ENCODE measurements at regions not wholly inside any gene's neighbourhood (a gene's known extent, or its start where the extent isn't known, plus 50 kb on each side); places are given as distances from the start of the nearest gene placed in this dataset.

DNA sequence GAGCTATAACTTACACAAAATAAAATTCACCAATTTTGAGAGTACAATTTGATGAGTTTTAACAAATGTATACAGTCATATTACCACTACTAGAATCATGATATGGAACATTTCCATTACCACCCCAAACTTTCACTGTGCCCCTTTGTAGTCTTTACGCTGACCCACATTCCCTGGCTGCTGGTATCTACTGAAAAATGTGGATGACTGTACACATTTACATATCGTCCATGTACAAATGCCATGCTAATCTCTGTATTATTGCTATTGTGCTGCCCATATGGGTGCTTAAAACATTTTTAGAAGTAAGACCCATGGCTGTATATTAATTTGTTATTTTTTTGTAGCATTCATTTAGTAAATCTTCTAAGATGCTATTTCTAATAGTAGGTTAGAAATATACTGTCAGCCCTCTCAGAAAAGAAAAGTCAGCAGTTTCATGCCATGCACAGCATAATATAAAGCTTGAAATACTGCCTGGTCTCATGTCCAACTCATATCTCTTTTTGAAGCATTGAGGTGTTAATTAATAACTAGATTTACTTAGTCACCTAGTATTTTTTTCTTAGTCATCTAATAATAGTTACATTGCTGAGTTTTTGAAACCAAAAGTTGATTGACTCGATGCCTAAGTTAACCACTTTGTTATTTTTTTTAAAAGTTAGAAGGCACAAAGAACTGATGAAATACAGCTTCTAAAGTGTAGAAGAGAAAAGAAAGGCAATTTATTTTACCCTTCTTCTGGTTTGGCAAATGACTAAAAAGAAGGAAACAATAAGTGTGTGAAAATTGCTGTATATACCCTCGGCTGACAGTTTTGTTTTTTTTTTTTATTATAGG lies 188.3 kb upstream of the MEF2C start:
- WGBS, 2 donors: 77 to 83% methylated on average over 4 of the region's 4 CpGs
- TF ChIP-seq POLR2A (IDR thresholded peaks at IDR 0.05): no peak
- TF ChIP-seq, protein P1, sequence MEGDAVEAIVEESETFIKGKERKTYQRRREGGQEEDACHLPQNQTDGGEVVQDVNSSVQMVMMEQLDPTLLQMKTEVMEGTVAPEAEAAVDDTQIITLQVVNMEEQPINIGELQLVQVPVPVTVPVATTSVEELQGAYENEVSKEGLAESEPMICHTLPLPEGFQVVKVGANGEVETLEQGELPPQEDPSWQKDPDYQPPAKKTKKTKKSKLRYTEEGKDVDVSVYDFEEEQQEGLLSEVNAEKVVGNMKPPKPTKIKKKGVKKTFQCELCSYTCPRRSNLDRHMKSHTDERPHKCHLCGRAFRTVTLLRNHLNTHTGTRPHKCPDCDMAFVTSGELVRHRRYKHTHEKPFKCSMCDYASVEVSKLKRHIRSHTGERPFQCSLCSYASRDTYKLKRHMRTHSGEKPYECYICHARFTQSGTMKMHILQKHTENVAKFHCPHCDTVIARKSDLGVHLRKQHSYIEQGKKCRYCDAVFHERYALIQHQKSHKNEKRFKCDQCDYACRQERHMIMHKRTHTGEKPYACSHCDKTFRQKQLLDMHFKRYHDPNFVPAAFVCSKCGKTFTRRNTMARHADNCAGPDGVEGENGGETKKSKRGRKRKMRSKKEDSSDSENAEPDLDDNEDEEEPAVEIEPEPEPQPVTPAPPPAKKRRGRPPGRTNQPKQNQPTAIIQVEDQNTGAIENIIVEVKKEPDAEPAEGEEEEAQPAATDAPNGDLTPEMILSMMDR (IDR thresholded peaks at IDR 0.05): no peak

DNA sequence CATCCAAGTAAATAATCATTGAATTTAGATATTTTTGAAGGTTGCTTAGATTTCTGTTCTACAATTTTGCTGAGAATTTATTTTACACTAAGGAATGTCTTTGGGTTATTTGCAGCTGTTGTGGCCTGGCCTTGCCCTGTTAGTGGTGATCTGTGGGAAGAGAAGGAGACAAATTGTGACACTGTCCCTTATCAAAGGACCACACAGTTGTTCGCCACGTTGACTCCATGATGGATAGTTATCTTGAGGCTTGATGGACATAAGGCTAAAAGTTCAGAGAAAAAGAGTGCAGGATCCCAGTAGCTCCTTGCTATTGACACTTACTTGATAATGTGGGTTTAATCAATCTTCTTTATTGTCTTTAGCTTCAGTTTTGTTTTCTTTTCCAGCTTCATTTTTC lies 186.6 kb upstream of the MEF2C start:
- no peak overlapping the region for H3K4me3 ChIP-seq (ENCODE audit: low read depth, poor library complexity, severe bottlenecking)
- intact Hi-C loops (cut with DNase I; ENCODE audit: low total_unique reads): no loop called here
- TF ChIP-seq, protein P1 (IDR thresholded peaks at IDR 0.05): no peak
- TF ChIP-seq POLR2A (IDR thresholded peaks at IDR 0.05): no peak
- DNase-seq (ENCODE audit: low spot score in 2 of 2): no peak
- 76 to 85% methylated on average over 2 of the region's 2 CpGs for WGBS, 2 donors

More for the DNA sequence above, 188.3 kb upstream of the MEF2C start:
- DNase-seq (ENCODE audit: low spot score in 2 of 2): no peak
- intact Hi-C loops (cut with DNase I; ENCODE audit: low total_unique reads): no loop called here
- no peak overlapping the region for H3K4me3 ChIP-seq (ENCODE audit: low read depth, poor library complexity, severe bottlenecking)

DNA sequence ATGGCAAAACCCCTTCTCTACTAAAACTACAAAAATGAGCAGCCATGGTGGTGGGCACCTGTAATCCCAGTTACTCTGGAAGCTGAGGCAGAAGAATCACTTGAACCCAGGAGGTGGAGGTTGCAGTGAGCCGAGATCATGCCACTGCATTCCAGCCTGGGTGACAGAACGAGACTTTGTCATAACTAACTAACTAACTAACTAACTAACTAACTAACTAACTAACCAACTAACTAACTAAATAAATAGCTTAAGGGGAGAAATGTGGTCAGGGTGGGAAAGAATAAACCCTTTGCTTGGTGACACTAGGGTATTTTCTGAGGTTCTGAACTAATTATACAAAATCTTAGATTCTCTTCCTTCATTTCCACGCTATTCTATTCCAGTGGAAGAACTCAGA lies 184.4 kb upstream of the MEF2C start:
- no peak overlapping the region for H3K4me3 ChIP-seq (ENCODE audit: low read depth, poor library complexity, severe bottlenecking)
- no peak for TF ChIP-seq POLR2A (IDR thresholded peaks at IDR 0.05)
- TF ChIP-seq, protein P1 (IDR thresholded peaks at IDR 0.05): no peak
- intact Hi-C loops (cut with DNase I; ENCODE audit: low total_unique reads): no loop called here
- DNase-seq (ENCODE audit: low spot score in 2 of 2): no peak
- 96 to 98% methylated on average over 3 of the region's 3 CpGs for WGBS, 2 donors

DNA sequence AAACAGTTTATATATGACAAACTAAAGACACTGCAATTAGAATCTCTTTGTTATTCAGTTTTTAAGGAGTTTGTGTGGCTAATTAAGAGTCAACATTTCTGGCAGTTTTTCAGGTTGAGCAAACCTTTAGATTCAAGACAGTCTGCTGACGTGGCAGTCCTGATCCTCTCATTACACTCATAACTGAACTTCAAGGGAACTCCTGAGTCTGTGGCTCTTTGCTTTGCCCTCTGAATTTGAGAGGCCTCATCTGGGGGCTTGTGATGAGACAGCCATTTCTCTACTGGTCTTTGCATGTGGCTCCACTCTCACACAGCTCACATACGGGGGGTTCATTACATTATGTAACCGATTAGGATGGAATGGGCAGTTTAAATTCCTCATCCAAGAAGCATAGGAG lies 182.9 kb upstream of the MEF2C start:
- TF ChIP-seq, protein P1 (IDR thresholded peaks at IDR 0.05): no peak
- TF ChIP-seq POLR2A (IDR thresholded peaks at IDR 0.05): no peak
- no peak overlapping the region for H3K4me3 ChIP-seq (ENCODE audit: low read depth, poor library complexity, severe bottlenecking)
- intact Hi-C loops (cut with DNase I; ENCODE audit: low total_unique reads): no loop called here
- DNase-seq (ENCODE audit: low spot score in 2 of 2): no peak
- WGBS, 2 donors: 82 to 92% methylated on average over 3 of the region's 3 CpGs

DNA sequence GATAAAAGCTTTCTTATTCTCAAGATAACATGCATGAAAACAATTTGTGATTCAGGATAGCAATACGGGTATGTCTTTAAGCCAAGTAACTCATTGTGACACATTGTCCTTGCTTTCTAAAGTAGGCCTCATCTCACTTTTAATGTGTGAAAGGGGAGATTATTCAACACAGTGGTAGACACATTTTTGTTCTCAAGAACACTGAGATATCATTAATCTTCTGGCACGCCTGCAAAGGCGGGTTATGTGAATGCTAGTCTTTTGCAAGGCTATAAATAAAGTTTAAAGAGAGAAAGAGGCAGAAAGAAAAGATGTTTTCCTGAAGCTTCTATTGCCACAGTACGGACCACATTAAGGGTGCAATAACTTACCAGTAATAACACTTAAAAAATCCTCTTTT lies 181.8 kb upstream of the MEF2C start:
- 75 to 77% methylated on average over 4 of the region's 4 CpGs for WGBS, 2 donors
- intact Hi-C loops (cut with DNase I; ENCODE audit: low total_unique reads): no loop called here
- TF ChIP-seq, protein P1 (IDR thresholded peaks at IDR 0.05): no peak
- no peak for TF ChIP-seq POLR2A (IDR thresholded peaks at IDR 0.05)
- no peak overlapping the region for H3K4me3 ChIP-seq (ENCODE audit: low read depth, poor library complexity, severe bottlenecking)
- DNase-seq (ENCODE audit: low spot score in 2 of 2): no peak

DNA sequence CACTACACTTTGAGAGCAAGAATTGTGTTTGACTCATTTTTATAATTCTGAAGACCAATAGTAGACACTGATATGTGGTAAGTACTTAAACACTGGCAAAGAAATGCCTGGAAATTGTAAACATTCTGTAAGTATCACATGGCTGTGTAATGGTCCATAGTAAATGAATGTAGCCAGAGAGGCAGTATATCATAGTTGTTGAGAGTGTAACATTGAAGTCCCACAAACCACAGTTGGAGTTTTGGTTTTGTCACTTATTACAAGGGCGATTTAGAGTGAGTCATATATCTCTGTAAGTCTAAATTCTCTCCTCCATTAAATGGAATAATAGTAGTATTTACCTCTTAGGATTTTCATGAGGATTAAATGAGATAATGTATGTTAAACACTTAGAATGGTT lies 181.1 kb upstream of the MEF2C start:
- H3K4me3 ChIP-seq (ENCODE audit: low read depth, poor library complexity, severe bottlenecking): no peak overlapping the region
- 85 to 88% methylated on average over 1 of the region's 1 CpG for WGBS, 2 donors
- TF ChIP-seq POLR2A (IDR thresholded peaks at IDR 0.05): no peak
- TF ChIP-seq, protein P1 (IDR thresholded peaks at IDR 0.05): no peak
- DNase-seq (ENCODE audit: low spot score in 2 of 2): no peak
- intact Hi-C loops (cut with DNase I; ENCODE audit: low total_unique reads): no loop called here
